PC-3 (cell line): ENCODE measurements at regions not wholly inside any gene's neighbourhood (a gene's known extent, or its start where the extent isn't known, plus 50 kb on each side); places are given as distances from the start of the nearest gene placed in this dataset.
A peak's percentile ranks its signal among the peaks of the same experiment; 100 is the strongest.

Experiments
- ATAC-seq: fragments of 200-7000 bp; cut with Tn5 transposase; 2 replicates; pipeline ENCODE4 v1.9.1; 2020; ENCODE audit warnings: mild to moderate bottlenecking, moderate library complexity
- BruUV-seq: library from RNA; stranded (reverse); fragments of 400-500 nt; replicated peaks from 2 replicates; lab custom pipeline; 2021; lab: Mats Ljungman, UMichigan
- CTCF ChIA-PET: fragments of 300-600 bp; sonication (Branson Sonifier 250); formaldehyde crosslinking; loops from one replicate; lab custom pipeline; 2022; ENCODE audit warnings: antibody characterized with exemption; lab: Charles Lee
- POLR2A ChIA-PET: fragments of 300-600 bp; sonication (Branson Sonifier 250); formaldehyde crosslinking; loops from one replicate; lab custom pipeline; 2022; ENCODE audit warnings: antibody characterized with exemption; ENCODE audit not compliant: unreplicated experiment; lab: Charles Lee
- DNase-seq: peaks from one replicate; pipeline ENCODE4 v3.0.0-alpha.2; 2015
- H2AFZ ChIP-seq: fragments of 300-600 bp; sonication (generic); 2 replicates; pipeline ENCODE4 v1.6.0; 2016; ENCODE audit warnings: antibody characterized with exemption, low read length
- H3F3A ChIP-seq: fragments of 300-600 bp; sonication (generic); one replicate; pipeline ENCODE4 v1.6.0; 2017; ENCODE audit warnings: antibody characterized with exemption, low read length, control low read depth, mild to moderate bottlenecking; ENCODE audit not compliant: unreplicated experiment
- H3K27ac ChIP-seq: fragments of 300-600 bp; sonication (generic); 2 replicates; pipeline ENCODE4 v1.5.1; 2016; ENCODE audit warnings: mild to moderate bottlenecking, low read length
- H3K27me3 ChIP-seq: fragments of 300-600 bp; sonication (generic); 2 replicates; pipeline ENCODE4 v1.6.1; 2016; ENCODE audit warnings: low read length, mixed read lengths
- H3K36me3 ChIP-seq: fragments of 300-600 bp; sonication (generic); 2 replicates; pipeline ENCODE4 v1.6.1; 2016; ENCODE audit warnings: low read depth, mixed run types, low read length, mixed read lengths
- H3K4me1 ChIP-seq: fragments of 300-600 bp; sonication (generic); 2 replicates; pipeline ENCODE4 v1.5.1; 2016; ENCODE audit warnings: low read length; ENCODE audit not compliant: insufficient read depth
- H3K4me2 ChIP-seq: fragments of 300-600 bp; sonication (generic); 2 replicates; pipeline ENCODE4 v1.6.0; 2016; ENCODE audit warnings: low read length
- H3K4me3 ChIP-seq: fragments of 300-600 bp; sonication (generic); 2 replicates; pipeline ENCODE4 v1.5.1; 2016; ENCODE audit warnings: mild to moderate bottlenecking, low read length, mixed read lengths
- H3K79me2 ChIP-seq: fragments of 300-600 bp; sonication (generic); 2 replicates; pipeline ENCODE4 v1.6.1; 2017; ENCODE audit warnings: low read length, mixed read lengths
- H3K9ac ChIP-seq: fragments of 300-600 bp; sonication (generic); 2 replicates; pipeline ENCODE4 v1.6.0; 2016; ENCODE audit warnings: mild to moderate bottlenecking, low read length
- H3K9me2 ChIP-seq: fragments of 300-600 bp; sonication (generic); replicated peaks from 2 replicates; pipeline ENCODE4 v1.6.1; 2016; ENCODE audit warnings: mixed run types, low read length, mixed read lengths
- H3K9me3 ChIP-seq: fragments of 300-600 bp; sonication (generic); 2 replicates; pipeline ENCODE4 v1.6.1; 2016; ENCODE audit warnings: low read length, mixed read lengths
- H4K20me1 ChIP-seq: fragments of 300-600 bp; sonication (generic); 2 replicates; pipeline ENCODE4 v1.6.1; 2016; ENCODE audit warnings: low read length, mixed read lengths
- CTCF ChIP-seq: fragments of 300-600 bp; sonication (generic); conservative IDR thresholded peaks from 2 replicates; pipeline ENCODE4 v1.5.1; 2017; ENCODE audit warnings: antibody characterized with exemption, low read depth, mild to moderate bottlenecking, low read length
- EZH2 ChIP-seq: fragments of 300-600 bp; sonication (generic); IDR thresholded peaks from one replicate; pipeline ENCODE4 v1.6.1; 2017; ENCODE audit warnings: antibody characterized with exemption, mild to moderate bottlenecking, low read length; ENCODE audit not compliant: unreplicated experiment
- EZH2phosphoT487 ChIP-seq: fragments of 300-600 bp; sonication (generic); IDR thresholded peaks from 2 replicates; pipeline ENCODE4 v1.6.1; 2018; ENCODE audit warnings: mild to moderate bottlenecking, antibody characterized with exemption, low read length, borderline replicate concordance
- intact Hi-C: fragments of 100-400 bp; cut with micrococcal nuclease; formaldehyde crosslinking; loops from 2 replicates; pipeline ENCODE4 v1.9.0; 2023

- H3K36me3 ChIP-seq: no peaks in the 10 kb centered on the region
- no peaks in the 10 kb centered on the region for H3K9me2 ChIP-seq
- H3K27ac ChIP-seq: no peak overlapping the region
- ChIA-PET CTCF (no interaction called here), POLR2A (no interaction called here)
- H3K9me3 ChIP-seq: no peaks in the 10 kb centered on the region
- no peaks in the 10 kb centered on the region for H4K20me1 ChIP-seq
- H3K4me2 ChIP-seq: peak overlapping the region; percentile 29; the same call in 1 of the 2 replicates
- peak; percentile 76 for ATAC-seq
- peak; percentile 60 for DNase-seq
- H2AFZ ChIP-seq: no peak overlapping the region
- intact Hi-C loops: no loop called here
- H3K9ac ChIP-seq: no peak overlapping the region
- no TSS peak for BruUV-seq
- H3F3A ChIP-seq: no peaks in the 10 kb centered on the region
- no peaks in the 10 kb centered on the region for H3K79me2 ChIP-seq
- H3K4me1 ChIP-seq: peaks cover 5% of the 10 kb centered on the region; the same call in 1 of the 2 replicates
- peaks cover 5% of the 10 kb centered on the region; the same call in 1 of the 2 replicates for H3K27me3 ChIP-seq
- no peak overlapping the region for H3K4me3 ChIP-seq
- TF ChIP-seq EZH2phosphoT487: no peak
- no peak for TF ChIP-seq EZH2
- TF ChIP-seq CTCF: peak; percentile 45
These were observed 103.1 kb upstream of the SPACA1 start for GRCh38 chr6:87944541-87944954.

GRCh38 chr6:87943191-87943590 is 104.5 kb upstream of the SPACA1 start:
- ATAC-seq (no peak), DNase-seq (no peak)
- no peaks in the 10 kb centered on the region; the same call in 1 of the 2 replicates for H3K27me3 ChIP-seq
- H3K27ac ChIP-seq: no peak overlapping the region
- no peak overlapping the region for H3K9ac ChIP-seq
- H3K9me3 ChIP-seq: no peaks in the 10 kb centered on the region
- no peaks in the 10 kb centered on the region for H3K36me3 ChIP-seq
- no peak overlapping the region for H3K4me2 ChIP-seq
- H3K9me2 ChIP-seq: no peaks in the 10 kb centered on the region
- no peak overlapping the region for H2AFZ ChIP-seq
- no peak overlapping the region for H3K4me3 ChIP-seq
- TF ChIP-seq CTCF: no peak
- no peak for TF ChIP-seq EZH2phosphoT487
- no peak for TF ChIP-seq EZH2
- no peaks in the 10 kb centered on the region for H3F3A ChIP-seq
- no TSS peak for BruUV-seq
- ChIA-PET CTCF (no interaction called here), POLR2A (no interaction called here)
- peaks cover 5% of the 10 kb centered on the region; the same call in 1 of the 2 replicates for H3K4me1 ChIP-seq
- no peaks in the 10 kb centered on the region for H3K79me2 ChIP-seq
- intact Hi-C loops: no loop called here
- no peaks in the 10 kb centered on the region for H4K20me1 ChIP-seq

GRCh38 chr6:87941556-87942358 is 105.9 kb upstream of the SPACA1 start:
- CTCF ChIA-PET: no interaction called here

More at GRCh38 chr6:87941556-87942358, 105.9 kb upstream of the SPACA1 start:
- no TSS peak for BruUV-seq
- H3K79me2 ChIP-seq: no peaks in the 10 kb centered on the region
- TF ChIP-seq EZH2phosphoT487 (no peak), CTCF (no peak), EZH2 (no peak)
- no peak overlapping the region for H3K4me3 ChIP-seq
- H3K36me3 ChIP-seq: no peaks in the 10 kb centered on the region
- H3K27me3 ChIP-seq: no peaks in the 10 kb centered on the region; the same call in 1 of the 2 replicates
- H2AFZ ChIP-seq: no peak overlapping the region
- DNase-seq: no peak
- H4K20me1 ChIP-seq: no peaks in the 10 kb centered on the region
- no peaks in the 10 kb centered on the region for H3K9me2 ChIP-seq
- H3K9ac ChIP-seq: no peak overlapping the region
- POLR2A ChIA-PET: no interaction called here
- no peaks in the 10 kb centered on the region for H3K9me3 ChIP-seq
- H3K27ac ChIP-seq: no peak overlapping the region
- intact Hi-C loops: no loop called here
- ATAC-seq: no peak
- H3K4me2 ChIP-seq: no peak overlapping the region
- H3F3A ChIP-seq: no peaks in the 10 kb centered on the region
- peaks cover 5% of the 10 kb centered on the region; the same call in 1 of the 2 replicates for H3K4me1 ChIP-seq
